Left hindlimb (tissue), 1 donor: ENCODE measurements at regions not wholly inside any gene's neighbourhood (a gene's known extent, or its start where the extent isn't known, plus 50 kb on each side); places are given as distances from the start of the nearest gene placed in this dataset.

ENCODE experiments used
- DNase-seq: peaks from one replicate; pipeline ENCODE4 v3.0.0-alpha.2; 2018

- DNase-seq = no peak
Measured at GRCh38 chr6:164546263-164546662, 763.1 kb downstream of the C6orf118 start.

DNA sequence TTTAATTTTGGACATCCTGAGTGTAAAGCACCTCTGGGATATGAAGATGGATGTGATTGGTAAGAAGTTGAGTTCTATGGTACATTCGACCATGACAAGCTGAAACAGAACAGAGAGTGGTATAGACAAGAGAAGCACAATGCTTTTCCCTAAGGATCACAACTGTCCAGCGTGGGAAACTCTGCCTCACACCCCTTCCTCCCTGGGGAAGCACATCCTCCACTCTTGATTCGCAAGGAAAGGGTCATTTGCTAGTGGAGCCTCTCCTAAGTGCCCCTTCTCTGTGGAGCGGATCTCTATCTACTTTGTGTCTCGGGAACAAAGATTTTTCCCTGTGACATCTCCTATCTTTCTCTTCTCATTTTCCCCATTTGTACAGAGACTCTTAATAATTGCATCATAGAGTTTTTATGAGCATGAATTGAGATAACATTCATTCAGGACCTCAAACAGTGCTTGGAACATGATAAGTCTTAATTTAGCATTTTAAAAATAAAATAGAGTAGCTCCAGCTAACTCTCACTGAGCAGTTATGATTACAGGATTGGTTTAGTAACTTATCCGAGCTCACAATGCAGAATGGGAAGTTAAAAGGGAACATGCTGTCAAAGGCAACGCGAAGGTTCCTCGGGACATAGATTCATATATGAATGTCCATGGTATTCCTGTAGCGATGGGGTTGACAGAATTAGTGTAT lies 775.2 kb downstream of the C6orf118 start:
- DNase-seq = no peak

DNA sequence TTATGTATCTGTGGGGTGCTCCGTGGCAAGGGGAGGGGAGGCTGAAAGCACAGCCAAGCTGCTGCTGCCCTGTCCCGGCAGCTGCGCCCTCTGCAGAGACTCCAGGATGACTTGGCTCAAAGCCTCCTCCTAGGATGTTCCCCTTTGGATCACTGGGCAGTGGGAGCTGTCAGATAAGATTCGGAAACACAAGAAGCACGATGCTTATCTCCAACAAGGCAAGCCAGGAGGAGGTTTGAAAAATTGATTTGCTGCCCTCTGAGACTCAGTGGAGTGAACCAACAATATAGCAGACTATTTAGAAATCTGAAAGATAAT lies 776.4 kb downstream of the C6orf118 start:
- no peak for DNase-seq

DNA sequence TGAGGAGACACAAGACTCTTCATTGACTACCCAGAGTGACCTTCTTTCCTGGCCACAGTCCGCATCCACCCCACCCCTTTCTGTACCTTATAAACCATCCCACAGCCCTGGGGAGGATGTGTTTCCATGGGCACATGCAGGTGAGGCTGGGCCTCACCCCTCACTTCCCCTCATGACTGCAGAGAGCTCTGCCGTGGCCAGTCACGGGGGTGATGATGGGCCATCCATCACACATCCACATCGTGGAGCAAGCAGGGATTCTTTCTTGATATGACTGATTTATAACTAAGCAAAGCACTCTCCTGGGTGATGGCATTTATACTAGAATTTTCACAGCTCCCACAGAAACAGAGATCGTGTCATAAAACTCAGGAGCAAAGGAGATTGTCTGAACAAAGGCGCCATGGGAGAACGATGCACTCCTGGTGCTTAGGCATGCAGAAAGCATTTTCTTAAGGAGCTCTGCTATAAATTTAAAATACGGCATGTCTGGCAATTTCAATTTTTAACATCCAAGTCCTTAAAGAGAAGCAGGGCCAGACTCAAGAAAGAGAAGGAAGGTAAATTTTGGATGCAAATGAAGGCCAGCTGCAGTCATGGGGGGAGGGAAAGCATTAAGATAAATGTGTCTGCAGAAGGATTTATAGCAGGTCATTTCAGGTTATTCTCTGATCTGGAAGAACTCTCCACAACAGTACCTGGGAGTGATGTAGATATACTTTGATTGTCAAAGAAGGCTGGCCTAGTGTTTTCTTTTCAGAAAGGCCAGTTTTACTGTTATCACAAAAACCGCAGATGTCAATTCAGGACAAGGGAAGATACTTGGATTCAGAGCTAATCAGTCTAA lies 777.0 kb downstream of the C6orf118 start:
- DNase-seq = no peak

DNA sequence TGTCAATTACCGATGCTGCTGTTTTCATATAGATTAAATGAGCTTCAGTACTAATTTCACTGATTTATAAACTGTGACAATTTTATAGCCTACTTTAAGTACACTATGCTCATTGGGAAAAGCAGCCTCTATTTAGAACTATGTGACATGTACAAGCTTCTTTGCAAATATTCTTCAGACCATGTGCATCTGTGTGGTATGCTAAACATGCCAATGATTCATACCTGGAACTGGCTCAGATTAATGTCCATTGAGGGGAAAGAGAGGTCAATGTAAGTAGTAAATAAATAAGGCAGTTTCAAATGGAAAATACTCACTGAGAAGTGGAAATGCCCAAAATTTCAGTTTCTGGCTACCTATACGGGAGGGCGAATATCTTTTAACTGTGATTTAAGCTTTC lies 777.7 kb downstream of the C6orf118 start:
- DNase-seq = no peak

DNA sequence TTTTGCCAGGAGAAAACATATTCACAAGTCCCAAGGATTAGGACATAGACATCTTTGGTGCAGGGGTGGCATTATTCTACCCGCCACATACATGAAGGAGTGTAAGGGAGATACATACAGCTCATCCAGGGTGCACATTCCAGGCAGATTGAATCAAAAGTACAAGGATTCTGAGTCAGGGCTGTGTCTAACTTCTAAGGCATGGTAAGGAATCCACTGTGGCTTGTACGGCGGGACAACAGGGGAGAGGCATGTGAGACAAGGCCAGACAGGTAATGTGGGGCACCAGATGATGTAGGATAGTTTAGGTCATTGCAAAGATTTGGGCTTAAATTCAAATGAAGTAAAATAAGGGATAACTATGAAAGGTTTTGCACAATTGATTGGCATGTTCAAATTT lies 780.9 kb downstream of the C6orf118 start:
- DNase-seq = no peak

- no peak for DNase-seq
Measured at GRCh38 chr6:164523087-164523654, 786.2 kb downstream of the C6orf118 start.

GRCh38 chr6:164520916-164521315 lies 788.5 kb downstream of the C6orf118 start:
- DNase-seq = no peak

DNA sequence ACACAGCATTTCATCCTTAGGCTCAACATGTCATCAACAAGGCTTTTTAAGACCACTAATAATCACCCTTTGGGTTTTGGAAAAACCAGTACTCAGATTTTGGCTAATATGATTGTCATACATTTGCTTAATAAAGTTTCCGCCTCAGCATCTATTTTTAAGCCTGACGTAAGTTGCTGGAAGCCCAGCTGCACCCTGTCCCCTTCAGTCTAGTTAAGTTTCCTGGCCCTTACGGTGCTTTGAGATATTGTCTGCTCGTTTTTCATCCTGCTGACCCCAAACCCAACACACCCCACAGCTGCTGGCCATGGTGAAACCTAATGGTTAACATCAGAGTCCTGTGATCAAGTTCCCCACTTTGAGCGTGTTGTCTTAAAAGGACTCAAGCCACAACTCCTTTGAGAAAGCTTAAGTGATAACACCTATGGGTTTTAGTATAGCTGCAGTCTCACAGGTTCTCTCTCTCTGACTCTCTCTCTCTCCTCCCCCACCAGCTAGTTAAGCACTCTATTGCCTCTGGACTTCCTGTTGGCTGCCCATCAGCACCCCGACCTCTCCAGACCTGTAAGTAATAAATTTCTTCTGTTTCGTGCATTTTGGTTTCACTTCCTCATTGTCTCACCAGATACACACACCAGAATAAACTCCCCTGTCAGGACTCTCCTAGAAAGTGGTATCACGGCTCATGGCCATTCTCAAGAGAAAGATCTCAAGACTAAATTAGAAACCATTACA lies 802.0 kb downstream of the C6orf118 start:
- DNase-seq = no peak

- DNase-seq = no peak
Measured at GRCh38 chr6:164505425-164505824, 804.0 kb downstream of the C6orf118 start.

GRCh38 chr6:164502833-164503232 lies 806.6 kb downstream of the C6orf118 start:
- no peak for DNase-seq

- no peak for DNase-seq
Measured at GRCh38 chr6:164495882-164496495, 813.4 kb downstream of the C6orf118 start.

DNA sequence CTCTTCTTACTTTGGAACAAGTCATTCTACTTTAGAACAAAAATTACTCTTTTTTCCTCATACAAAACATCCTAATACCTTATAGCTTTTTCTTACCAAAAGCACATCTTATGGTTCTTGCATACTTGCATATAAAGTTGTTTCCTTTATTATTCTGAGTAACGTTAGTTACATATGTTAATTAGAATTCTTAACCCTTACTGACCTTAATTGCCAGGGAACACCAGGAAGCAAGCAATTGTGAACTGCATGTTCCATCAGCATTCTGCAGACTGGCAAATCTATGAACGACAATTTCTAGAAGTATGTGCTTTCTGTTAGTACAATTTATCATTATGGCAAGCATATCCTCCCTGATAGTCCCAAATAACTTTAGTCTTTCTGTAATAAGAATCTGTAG lies 831.0 kb downstream of the C6orf118 start:
- no peak for DNase-seq

DNA sequence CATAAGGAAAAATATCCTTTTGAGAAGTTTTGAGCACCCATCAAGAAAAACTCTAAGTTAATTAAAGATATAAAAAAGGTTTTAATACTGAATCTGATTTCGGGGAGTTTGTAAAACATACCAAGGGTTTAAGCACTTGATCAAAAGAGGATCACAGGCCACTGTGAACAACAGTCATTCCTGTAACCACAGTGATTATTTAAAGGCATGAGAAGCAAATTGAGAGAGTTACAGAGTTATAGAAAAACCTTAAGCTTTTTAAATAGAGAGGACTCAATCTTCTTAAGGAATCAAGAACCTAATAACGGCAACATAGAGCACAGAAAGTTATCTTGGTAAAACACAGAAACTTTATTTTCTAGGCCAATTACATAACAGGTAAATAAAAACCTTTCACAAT lies 831.6 kb downstream of the C6orf118 start:
- no peak for DNase-seq

DNA sequence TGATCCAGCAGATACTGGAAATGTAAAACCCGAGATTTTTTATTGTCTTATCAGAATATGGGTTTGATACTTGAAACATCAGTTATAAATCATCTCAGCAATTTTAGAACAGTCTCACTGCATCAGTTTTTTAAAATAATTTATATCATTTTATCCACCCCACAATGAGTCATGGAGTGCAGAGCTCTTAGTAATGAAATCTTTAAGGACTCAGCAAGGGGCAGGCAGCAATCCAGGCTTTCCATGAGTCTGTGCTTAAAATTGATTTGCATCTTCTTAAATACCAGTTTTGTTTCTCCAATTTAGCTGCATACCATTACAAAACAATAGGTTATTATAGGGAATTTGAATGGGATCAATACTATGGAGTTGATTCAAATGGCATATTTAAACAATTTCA lies 832.3 kb downstream of the C6orf118 start:
- DNase-seq = no peak

- no peak for DNase-seq
Measured at GRCh38 chr6:164469276-164469949, 840.0 kb downstream of the C6orf118 start.

GRCh38 chr6:164455835-164456234 lies 853.6 kb downstream of the C6orf118 start:
- no peak for DNase-seq

DNA sequence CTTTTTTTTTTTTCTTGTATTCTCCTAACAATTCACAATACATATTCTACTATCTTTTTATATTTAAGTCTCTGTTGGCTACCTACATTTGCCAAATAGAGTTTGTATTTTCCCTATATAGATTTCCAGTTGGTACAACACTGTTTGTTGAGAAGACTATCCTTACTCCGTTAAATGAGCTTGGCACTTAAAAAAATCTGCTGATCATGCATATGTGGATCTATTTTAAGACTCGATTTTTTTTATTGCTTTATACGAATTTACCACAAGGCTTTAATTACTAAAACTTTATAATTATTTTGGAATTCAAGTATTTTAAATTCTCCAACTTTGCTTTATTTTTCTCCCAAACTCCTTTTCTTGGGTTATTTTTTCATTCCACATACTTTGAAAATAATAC lies 855.6 kb downstream of the C6orf118 start:
- DNase-seq = no peak

DNA sequence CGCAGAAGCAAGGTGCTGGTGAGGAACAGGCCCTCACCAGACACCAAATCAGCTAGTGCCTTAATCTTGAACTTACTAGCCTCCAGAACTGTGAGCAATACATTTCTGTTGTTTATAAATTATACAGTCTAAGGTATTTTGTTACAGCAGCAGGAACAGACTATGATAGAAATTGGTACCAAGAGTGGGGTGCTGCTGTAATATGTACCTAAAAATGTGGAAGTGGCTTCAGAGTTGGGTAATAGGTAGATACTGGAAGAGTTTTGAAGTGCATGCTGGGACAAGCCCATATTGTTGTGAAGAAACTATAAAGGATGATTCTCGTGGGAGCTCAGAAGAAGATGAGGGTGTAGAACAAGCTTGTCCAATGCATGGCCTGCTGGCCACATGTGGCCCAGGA lies 866.8 kb downstream of the C6orf118 start:
- no peak for DNase-seq

DNA sequence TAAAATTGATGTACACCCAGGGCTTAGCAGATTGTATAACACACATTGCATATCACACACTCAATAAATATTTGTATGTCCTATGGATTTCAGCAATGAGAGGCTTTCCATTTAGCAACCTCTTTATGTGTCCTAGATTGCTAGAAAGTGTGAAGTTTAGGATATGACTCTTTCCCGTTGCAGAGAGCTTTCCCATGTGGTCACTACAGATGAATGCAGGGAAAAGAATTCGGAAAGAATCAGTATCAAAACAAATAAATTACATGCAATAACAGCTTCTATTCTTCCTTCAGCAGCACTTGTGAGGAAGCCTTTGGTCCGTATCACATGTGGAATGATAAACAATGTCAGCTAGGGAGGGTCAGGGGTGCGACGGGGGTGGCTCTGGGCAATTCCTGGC lies 870.1 kb downstream of the C6orf118 start:
- DNase-seq = no peak

- DNase-seq = no peak
Measured at GRCh38 chr6:164436976-164437375, 872.4 kb downstream of the C6orf118 start.

DNA sequence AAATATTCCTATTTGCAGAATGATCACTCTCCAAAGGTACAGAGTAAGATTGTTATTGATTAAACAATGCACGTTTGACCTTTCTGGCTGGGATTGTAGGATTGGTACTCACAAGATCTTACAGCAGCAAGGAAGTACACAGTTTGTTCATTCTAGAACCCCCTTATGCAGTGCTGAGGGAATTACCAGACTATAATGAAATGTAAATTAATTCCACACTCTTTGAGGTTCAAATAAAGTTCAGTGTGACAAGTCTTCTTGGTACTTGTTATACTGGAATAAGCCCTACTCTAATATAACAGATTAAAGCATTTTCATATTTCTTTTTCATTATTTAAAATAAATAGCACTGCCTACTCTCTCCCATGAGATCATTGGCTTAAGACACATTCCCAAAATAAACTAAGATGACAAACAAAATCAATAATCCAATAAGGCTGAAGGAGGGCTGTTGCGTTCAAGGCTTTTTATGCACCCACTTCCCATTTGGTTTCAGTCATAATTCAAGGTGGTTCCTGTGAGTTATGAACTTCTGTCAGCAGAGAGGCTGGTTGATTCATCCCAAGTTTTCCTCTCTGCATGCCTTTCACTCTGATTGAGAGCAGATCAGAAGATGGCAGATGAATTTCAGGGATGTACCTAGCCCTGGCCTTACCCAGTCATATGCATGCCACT lies 881.5 kb downstream of the C6orf118 start:
- no peak for DNase-seq
